GM19351 (cell line): ENCODE measurements at regions not wholly inside any gene's neighbourhood (a gene's known extent, or its start where the extent isn't known, plus 50 kb on each side); places are given as distances from the start of the nearest gene placed in this dataset.
"Not testable (repeated sequence)": the region's sequence is repeated elsewhere in the genome, so short reads cannot be mapped to it uniquely, and the experiment has no call there.

ENCODE experiments used
- ATAC-seq: cut with Tn5 transposase; IDR thresholded peaks from one replicate; pipeline ENCODE4 v1.9.1; 2021; ENCODE audit warnings: mild to moderate bottlenecking, moderate library complexity; ENCODE audit not compliant: unreplicated experiment

DNA sequence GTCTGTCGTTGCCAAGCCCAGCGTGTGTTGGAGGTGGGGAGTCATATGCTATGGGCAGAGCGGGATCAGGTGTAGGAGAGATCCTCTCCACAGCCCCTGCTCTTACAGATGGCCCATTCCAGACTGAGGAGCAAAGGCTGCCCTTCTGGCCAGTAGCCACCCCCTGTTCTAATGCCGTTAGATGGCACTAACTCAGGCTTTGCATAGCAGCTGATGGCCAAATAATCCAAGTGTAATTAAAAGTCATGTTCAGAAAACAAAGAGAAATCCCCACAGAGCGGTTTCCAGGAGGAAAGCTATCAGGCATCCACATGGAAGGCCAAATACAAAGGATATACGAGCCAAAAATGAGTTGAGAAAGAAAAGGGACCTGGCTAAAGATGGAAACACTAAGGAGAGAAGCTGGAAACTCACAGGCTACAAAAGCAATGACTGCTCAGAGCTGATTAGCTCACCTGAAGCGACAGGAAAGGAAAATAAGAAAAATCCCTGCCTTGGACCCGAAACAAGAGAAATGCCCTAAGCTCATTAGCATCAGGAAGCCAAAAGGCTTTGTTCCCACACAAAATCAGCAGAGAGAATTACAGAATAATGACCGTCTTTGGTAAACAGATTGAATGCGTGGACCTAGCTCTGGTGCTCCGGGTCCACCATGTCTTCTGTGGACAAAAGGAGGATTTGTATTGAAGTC is 1002.4 kb upstream of the KLHL29 start:
- no peak for ATAC-seq

- no peak for ATAC-seq
These were observed 987.1 kb upstream of the KLHL29 start for GRCh38 chr2:22397847-22398246.

GRCh38 chr2:22403748-22404147 is 981.2 kb upstream of the KLHL29 start:
- ATAC-seq, result no peak

- ATAC-seq, result no peak
These were observed 978.4 kb upstream of the KLHL29 start for GRCh38 chr2:22406625-22407024.

- ATAC-seq, result no peak
These were observed 964.9 kb upstream of the KLHL29 start for GRCh38 chr2:22420076-22420475.

GRCh38 chr2:22442051-22442450 is 942.9 kb upstream of the KLHL29 start:
- no peak for ATAC-seq

GRCh38 chr2:22444281-22444680 is 940.7 kb upstream of the KLHL29 start:
- ATAC-seq, result no peak

- ATAC-seq, result no peak
These were observed 935.3 kb upstream of the KLHL29 start for GRCh38 chr2:22449696-22450095.

DNA sequence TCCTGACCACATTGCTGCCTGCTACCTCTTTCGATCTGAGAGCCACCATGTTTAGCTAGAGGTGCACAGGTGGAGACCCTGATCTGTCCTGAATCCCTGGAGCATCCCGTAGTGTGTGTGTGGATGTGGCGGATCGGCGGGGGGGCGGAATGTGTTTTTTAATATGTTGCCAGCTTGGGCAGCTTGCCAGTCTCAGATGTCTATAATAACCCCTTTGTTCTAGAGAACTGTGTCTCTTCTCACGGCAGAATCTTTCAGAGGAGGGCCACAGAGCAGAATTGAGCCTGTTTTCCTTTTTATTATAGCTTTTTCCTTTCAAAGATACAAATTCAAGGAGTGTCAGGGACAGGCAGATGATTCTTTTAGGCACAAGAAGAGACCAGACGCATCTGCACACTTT is 934.1 kb upstream of the KLHL29 start:
- no peak for ATAC-seq

GRCh38 chr2:22454826-22455485 is 930.0 kb upstream of the KLHL29 start:
- ATAC-seq, result no peak

DNA sequence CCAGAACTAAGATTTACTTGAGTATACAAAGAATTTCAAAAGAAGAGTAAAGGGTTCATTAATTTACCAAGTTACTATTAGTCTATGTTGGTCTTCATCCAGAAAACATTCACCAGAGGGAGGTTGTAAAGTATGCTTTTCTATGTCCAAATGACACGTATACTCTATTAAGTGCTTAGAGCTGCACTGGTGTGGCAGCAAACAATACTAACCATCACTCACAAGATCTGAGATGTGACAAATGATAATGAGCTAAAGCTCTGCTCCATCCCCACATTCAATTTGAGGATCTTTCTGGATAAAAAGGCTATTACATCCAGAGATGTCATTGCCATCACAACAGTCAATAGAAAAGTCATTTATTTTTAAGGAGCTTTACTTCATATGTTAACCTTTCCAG is 926.5 kb upstream of the KLHL29 start:
- no peak for ATAC-seq

- not testable (repeated sequence) for ATAC-seq
These were observed 909.9 kb upstream of the KLHL29 start for GRCh38 chr2:22475103-22475502.

- no peak for ATAC-seq
These were observed 906.6 kb upstream of the KLHL29 start for GRCh38 chr2:22478329-22478728.

GRCh38 chr2:22481486-22482259 is 903.3 kb upstream of the KLHL29 start:
- ATAC-seq, result no peak

GRCh38 chr2:22483036-22483435 is 901.9 kb upstream of the KLHL29 start:
- no peak for ATAC-seq

DNA sequence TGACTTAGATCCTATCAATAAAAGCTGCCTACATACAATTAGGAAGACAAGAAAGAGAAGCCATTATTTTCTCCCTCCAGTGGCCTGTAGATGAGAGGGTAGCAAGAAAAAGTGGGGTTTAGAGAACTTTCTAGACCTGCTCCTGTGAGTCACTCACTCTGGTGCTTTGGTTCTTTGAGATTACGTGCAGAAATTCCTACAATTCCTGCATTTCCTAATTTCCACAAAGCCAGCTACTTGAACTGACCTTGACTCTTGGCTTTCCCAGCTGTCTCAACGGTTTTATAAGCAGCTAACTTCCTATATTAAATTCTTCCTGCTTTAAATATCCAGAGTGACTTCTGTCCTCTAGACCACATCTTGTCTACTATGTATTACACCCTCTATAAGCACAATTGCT is 899.5 kb upstream of the KLHL29 start:
- no peak for ATAC-seq

- ATAC-seq, result no peak
These were observed 898.6 kb upstream of the KLHL29 start for GRCh38 chr2:22486343-22486742.

- no peak for ATAC-seq
These were observed 897.9 kb upstream of the KLHL29 start for GRCh38 chr2:22487036-22487435.

DNA sequence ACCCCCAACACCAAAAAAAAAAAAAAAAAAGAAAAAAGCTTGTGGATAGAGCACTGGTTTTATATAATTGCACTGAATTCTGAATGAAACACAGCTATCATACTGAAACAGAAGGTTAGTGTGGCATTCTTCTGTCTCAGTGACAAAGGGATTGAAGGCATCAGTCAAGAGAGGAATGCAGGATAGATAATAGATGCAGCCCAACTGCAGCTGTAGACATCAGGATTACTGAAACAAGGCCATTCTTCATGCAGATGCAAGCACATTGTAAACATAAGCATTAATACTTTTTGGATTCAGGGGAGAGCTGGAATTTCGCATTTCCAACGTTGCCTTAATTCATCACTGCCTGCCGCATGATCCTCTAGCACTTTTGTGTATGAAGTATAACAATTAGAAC is 897.4 kb upstream of the KLHL29 start:
- ATAC-seq, result no peak

GRCh38 chr2:22491442-22491841 is 893.5 kb upstream of the KLHL29 start:
- no peak for ATAC-seq

GRCh38 chr2:22494156-22494555 is 890.8 kb upstream of the KLHL29 start:
- ATAC-seq, result no peak

- no peak for ATAC-seq
These were observed 887.9 kb upstream of the KLHL29 start for GRCh38 chr2:22497064-22497463.
